HepG2 (cell line): ENCODE measurements at regions not wholly inside any gene's neighbourhood (a gene's known extent, or its start where the extent isn't known, plus 50 kb on each side); places are given as distances from the start of the nearest gene placed in this dataset.
"Not testable (repeated sequence)": the region's sequence is repeated elsewhere in the genome, so short reads cannot be mapped to it uniquely, and the experiment has no call there.

Source experiments
- ATAC-seq: fragments of 200-7000 bp; cut with Tn5 transposase; 3 replicates; pipeline ENCODE4 v1.9.1; 2020; ENCODE audit warnings: mild to moderate bottlenecking, moderate library complexity
- BruUV-seq: library from RNA; stranded (reverse); fragments of 400-500 nt; replicated peaks from 2 replicates; lab custom pipeline; 2021; lab: Mats Ljungman, UMichigan
- CTCF ChIA-PET: fragments of 300-600 bp; formaldehyde crosslinking; extraction: SDS; loops from one replicate; lab custom pipeline; 2021; ENCODE audit warnings: low total read pairs, inconsistent platforms, low intra/inter-chr PET ratio; lab: Yijun Ruan, JAX
- POLR2A ChIA-PET: fragments of 350-600 bp; sonication (Branson Sonifier 250); formaldehyde crosslinking; loops from one replicate; lab custom pipeline; 2020; ENCODE audit warnings: antibody characterized with exemption, inconsistent platforms; lab: Yijun Ruan, JAX
- DNase-seq: peaks from one replicate; pipeline ENCODE4 v3.0.0-alpha.2; 2015; ENCODE audit warnings: low spot score
- FAIRE-seq: peaks from 3 replicates; lab custom pipeline; 2011; peaks lifted over from hg19 to GRCh38; lab: Jason Lieb, UNC
- H2AFZ ChIP-seq: one replicate; pipeline ENCODE4 v1.6.1; 2011; ENCODE audit warnings: low read length, inconsistent platforms
- H3K27ac ChIP-seq: fragments of 300-600 bp; 3 replicates; pipeline ENCODE4 v1.8.0; 2011; ENCODE audit warnings: mixed run types, mild to moderate bottlenecking, mixed read lengths, low read length, inconsistent platforms; ENCODE audit not compliant: insufficient read depth; ENCODE audit errors: extremely low read length
- H3K27me3 ChIP-seq, 2 experiments: fragments of 200-600 bp in 1 of 2; 2 replicates in 1 of 2; 3 replicates in 1 of 2; pipeline versions ENCODE4 v1.6.0 to v1.8.0; 2011; ENCODE audit warnings: low read length in 2 of 2, mild to moderate bottlenecking in 2 of 2, moderate library complexity in 2 of 2, inconsistent platforms in 1 of 2; ENCODE audit not compliant: insufficient read depth in 2 of 2, control insufficient read depth in 1 of 2
- H3K36me3 ChIP-seq, 2 experiments: fragments of 200-600 bp in 1 of 2; replicated peaks in 1 of 2; 2 replicates in 1 of 2; 3 replicates in 1 of 2; pipeline versions ENCODE4 v1.5.1 to v1.8.0; 2011; ENCODE audit warnings: low read length in 2 of 2, inconsistent platforms in 1 of 2; ENCODE audit not compliant: insufficient read depth in 2 of 2, control insufficient read depth in 1 of 2
- H3K4me1 ChIP-seq: 2 replicates; pipeline ENCODE4 v1.5.1; 2012; ENCODE audit warnings: low read length, inconsistent platforms; ENCODE audit not compliant: insufficient read depth
- H3K4me2 ChIP-seq: 2 replicates; pipeline ENCODE4 v1.6.0; 2011; ENCODE audit warnings: low read depth, low read length, inconsistent platforms
- H3K4me3 ChIP-seq, 3 experiments: fragments of 200-600 bp in 1 of 3; sonication (generic), shearing (Covaris generic) in 1 of 3; replicated peaks in 1 of 3; 2 replicates each; pipeline ENCODE4 v1.5.1; 2011 to 2016; ENCODE audit warnings: low read length in 3 of 3, inconsistent platforms in 2 of 3, low read depth in 2 of 3, mild to moderate bottlenecking in 2 of 3, control low read depth in 1 of 3, mixed read lengths in 1 of 3; ENCODE audit not compliant: insufficient read depth in 1 of 3
- H3K79me2 ChIP-seq: one replicate; pipeline ENCODE4 v1.6.1; 2011; ENCODE audit warnings: low read length, inconsistent platforms; ENCODE audit not compliant: insufficient read depth
- H3K9ac ChIP-seq: 2 replicates; pipeline ENCODE4 v1.6.0; 2011; ENCODE audit warnings: mild to moderate bottlenecking, low read depth, low read length, inconsistent platforms; ENCODE audit not compliant: insufficient read depth
- H3K9me3 ChIP-seq: 2 replicates; pipeline ENCODE4 v1.5.1; 2012; ENCODE audit warnings: mild to moderate bottlenecking, low read length
- H4K20me1 ChIP-seq: 2 replicates; pipeline ENCODE4 v1.6.0; 2011; ENCODE audit warnings: inconsistent platforms, mild to moderate bottlenecking, low read length, moderate library complexity; ENCODE audit not compliant: insufficient read depth
- BCL6 ChIP-seq: IDR thresholded peaks from 2 replicates; pipeline ENCODE4 v1.6.1; 2016; ENCODE audit warnings: missing genetic modification reagents, missing compliant biosample characterization
- FOXA1 ChIP-seq, 2 experiments: fragments of 450-650 bp in 1 of 2; sonication (generic) in 1 of 2; formaldehyde crosslinking in 1 of 2; IDR thresholded peaks; 2 replicates each; pipeline versions ENCODE4 v1.4.0 to v1.6.1; 2016 to 2020; ENCODE audit warnings: missing genetic modification reagents in 1 of 2
- GLI4 ChIP-seq: sonication (generic); formaldehyde crosslinking; IDR thresholded peaks from 2 replicates; pipeline ENCODE4 v1.5.1; 2020; ENCODE audit warnings: missing genetic modification reagents, mild to moderate bottlenecking, moderate library complexity, borderline replicate concordance
- MYNN ChIP-seq: sonication (generic); formaldehyde crosslinking; IDR thresholded peaks from 2 replicates; pipeline ENCODE4 v1.4.0; 2020; ENCODE audit warnings: mild to moderate bottlenecking, low read depth, missing genetic modification reagents
- SIX1 ChIP-seq: sonication (generic); formaldehyde crosslinking; IDR thresholded peaks from 2 replicates; pipeline ENCODE4 v1.4.0; 2020; ENCODE audit warnings: missing genetic modification reagents, borderline replicate concordance
- TEAD2 ChIP-seq: sonication (generic); formaldehyde crosslinking; IDR thresholded peaks from 2 replicates; pipeline ENCODE4 v1.9.0; 2021; ENCODE audit warnings: missing genetic modification reagents
- ZIK1 ChIP-seq: sonication (generic); formaldehyde crosslinking; IDR thresholded peaks from 2 replicates; pipeline ENCODE4 v1.5.0; 2020; ENCODE audit warnings: mild to moderate bottlenecking, low read depth, missing genetic modification reagents, borderline replicate concordance
- ZNF652 ChIP-seq: IDR thresholded peaks from 2 replicates; pipeline ENCODE4 v1.6.1; 2016; ENCODE audit warnings: low read depth, borderline replicate concordance
- ZNF670 ChIP-seq: sonication (generic); formaldehyde crosslinking; IDR thresholded peaks from 2 replicates; pipeline ENCODE4 v1.8.0; 2022; ENCODE audit warnings: mild to moderate bottlenecking, missing genetic modification reagents, borderline replicate concordance
- ZSCAN9 ChIP-seq: IDR thresholded peaks from 2 replicates; pipeline ENCODE4 v1.6.1; 2016; ENCODE audit warnings: borderline replicate concordance
- WGBS: methylation state at CpG from one replicate; pipeline ENCODE4 v1.1.6; 2017; ENCODE audit warnings: low lambda C conversion rate; 5-methylcytosine and 5-hydroxymethylcytosine counted together
- in situ Hi-C: cut with HindIII; loops from 2 replicates; pipeline ENCODE4 v1.10.0; 2017; ENCODE audit warnings: low pct_unique_long_range_greater_than_20kb; ENCODE audit not compliant: extremely low pct_ligation_motif_present
- intact Hi-C: fragments of 100-400 bp; cut with micrococcal nuclease; formaldehyde crosslinking; loops from one replicate; pipeline ENCODE4 v1.10.0; 2022; ENCODE audit not compliant: unreplicated experiment

- POLR2A ChIA-PET = no interaction called here
- no peak for ATAC-seq
- intact Hi-C loops = no loop called here
- Histone ChIP-seq H3K4me1 (no peaks in the 10 kb centered on the region), H4K20me1 (no peaks in the 10 kb centered on the region), H3K27me3 (no peaks in the 10 kb centered on the region), H3K27ac (no peak overlapping the region), H3K9ac (no peak overlapping the region), H3K4me3 (no peak overlapping the region), H3K9me3 (no peaks in the 10 kb centered on the region), H2AFZ (no peak overlapping the region), H3K36me3 (no peaks in the 10 kb centered on the region), H3K4me2 (no peak overlapping the region), H3K79me2 (no peaks in the 10 kb centered on the region)
- no peak for FAIRE-seq
- in situ Hi-C loops = no loop called here
- CTCF ChIA-PET = no interaction called here
- WGBS = under 1% methylated on average over 3 of the region's 3 CpGs
- BruUV-seq = no TSS peak
- TF ChIP-seq MYNN (CRISPR knock-in tag) (no peak), TEAD2 (CRISPR knock-in tag) (no peak), SIX1 (CRISPR knock-in tag) (no peak), ZNF652 (CRISPR knock-in tag) (no peak), BCL6 (no peak), GLI4 (no peak), FOXA1 (IDR thresholded peaks at IDR 0.05) (no peak), FOXA1 (CRISPR knock-in tag; IDR thresholded peaks at IDR 0.05) (no peak), ZIK1 (no peak), ZNF670 (no peak), ZSCAN9 (CRISPR knock-in tag) (no peak)
- no peak for DNase-seq
Measured at GRCh38 chr5:50595199-50595598, 71.2 kb upstream of the PARP8 start.

GRCh38 chr5:50601576-50601975 is 64.9 kb upstream of the PARP8 start:
- H3K4me2 ChIP-seq, intact Hi-C loops, BruUV-seq, H2AFZ ChIP-seq, H3K79me2 ChIP-seq, H3K9me3 ChIP-seq, CTCF ChIA-PET, H3K4me1 ChIP-seq, DNase-seq, H3K9ac ChIP-seq, in situ Hi-C loops, FAIRE-seq, H3K4me3 ChIP-seq, H3K27me3 ChIP-seq, POLR2A ChIA-PET, ATAC-seq, H3K36me3 ChIP-seq, H4K20me1 ChIP-seq, H3K27ac ChIP-seq: not testable (repeated sequence)
- 0% methylated on average over 1 of the region's 7 CpGs for WGBS
